ENCODE measurements at regions not wholly inside any gene's neighbourhood (a gene's known extent, or its start where the extent isn't known, plus 50 kb on each side); places are given as distances from the start of the nearest gene placed in this dataset.
"Not testable (repeated sequence)": the region's sequence is repeated elsewhere in the genome, so short reads cannot be mapped to it uniquely, and the experiment has no call there.

DNA sequence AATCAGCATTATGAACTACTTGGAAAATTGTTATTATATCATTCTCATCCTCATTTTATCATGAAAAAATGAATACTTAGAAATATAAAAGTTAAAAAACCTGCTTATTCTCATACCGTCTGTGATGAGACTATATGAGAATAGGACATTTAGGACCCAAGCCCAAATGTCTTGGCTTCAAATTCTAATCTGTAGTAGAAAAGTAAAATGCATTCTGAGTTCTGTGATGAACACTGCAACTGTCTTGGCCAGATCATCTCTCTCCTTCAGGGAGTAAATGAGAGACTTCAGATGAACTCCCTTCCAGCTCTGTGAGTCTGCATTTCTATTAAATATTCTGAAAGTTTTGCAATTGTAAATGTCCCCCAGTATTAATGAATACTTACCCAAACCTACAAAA, 940.7 kb upstream of the KLHL29 start:
- DNase-seq (ENCODE audit: low read depth in 3 of 3, low spot score in 1 of 3) = no peak

DNA sequence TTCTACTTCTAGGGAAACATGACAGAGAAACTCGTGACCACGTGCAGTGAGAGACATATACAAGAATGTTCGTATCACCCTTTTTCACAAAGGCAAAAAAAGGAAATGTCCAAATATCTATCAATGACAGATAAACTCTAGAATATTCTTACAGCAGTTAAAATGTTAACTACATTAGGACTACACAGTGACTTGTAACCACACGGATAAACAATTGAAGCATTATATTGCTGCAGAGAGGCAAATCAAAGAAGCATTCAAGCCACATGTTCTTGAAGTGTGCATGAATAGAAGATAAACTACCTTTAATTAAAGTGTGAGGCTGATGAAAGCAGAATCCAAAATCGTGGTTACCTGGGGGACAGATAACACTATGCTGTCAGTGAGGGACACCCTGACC, 935.3 kb upstream of the KLHL29 start:
- DNase-seq (ENCODE audit: low read depth in 3 of 3, low spot score in 1 of 3) = no peak

DNA sequence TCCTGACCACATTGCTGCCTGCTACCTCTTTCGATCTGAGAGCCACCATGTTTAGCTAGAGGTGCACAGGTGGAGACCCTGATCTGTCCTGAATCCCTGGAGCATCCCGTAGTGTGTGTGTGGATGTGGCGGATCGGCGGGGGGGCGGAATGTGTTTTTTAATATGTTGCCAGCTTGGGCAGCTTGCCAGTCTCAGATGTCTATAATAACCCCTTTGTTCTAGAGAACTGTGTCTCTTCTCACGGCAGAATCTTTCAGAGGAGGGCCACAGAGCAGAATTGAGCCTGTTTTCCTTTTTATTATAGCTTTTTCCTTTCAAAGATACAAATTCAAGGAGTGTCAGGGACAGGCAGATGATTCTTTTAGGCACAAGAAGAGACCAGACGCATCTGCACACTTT, 934.1 kb upstream of the KLHL29 start:
- DNase-seq (ENCODE audit: low read depth in 3 of 3, low spot score in 1 of 3) = no peak

DNA sequence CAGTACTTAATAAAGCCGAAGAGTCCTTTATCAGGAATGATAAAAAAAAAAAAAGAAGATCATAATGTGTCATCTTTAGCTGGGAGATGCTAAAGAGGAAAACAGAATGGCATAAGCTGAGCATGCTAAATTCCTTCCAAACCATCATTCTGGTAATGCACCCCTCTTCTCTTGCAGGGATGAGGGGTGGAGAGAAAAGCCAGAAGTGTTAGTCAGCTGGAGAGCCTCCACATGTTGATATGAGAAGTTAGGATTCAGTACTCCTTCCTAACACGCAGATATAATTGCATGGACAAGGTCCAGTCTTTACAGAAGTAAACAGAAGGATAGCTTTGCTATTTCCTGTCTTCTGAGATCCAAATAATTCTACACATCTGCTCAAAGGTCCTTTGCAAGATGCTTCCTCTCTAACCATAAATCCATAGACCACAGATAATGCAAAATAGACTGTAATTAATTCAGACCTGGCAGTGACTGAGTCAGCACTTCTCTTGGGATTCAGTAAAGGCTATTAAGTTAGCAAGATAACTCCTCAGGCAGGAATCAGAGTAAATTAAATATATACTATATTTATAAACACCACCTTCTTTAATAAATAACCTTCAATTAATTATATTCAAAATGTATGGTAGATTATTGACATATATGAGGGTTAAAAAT, 930.0 kb upstream of the KLHL29 start:
- DNase-seq (ENCODE audit: low read depth in 3 of 3, low spot score in 1 of 3) = no peak

DNA sequence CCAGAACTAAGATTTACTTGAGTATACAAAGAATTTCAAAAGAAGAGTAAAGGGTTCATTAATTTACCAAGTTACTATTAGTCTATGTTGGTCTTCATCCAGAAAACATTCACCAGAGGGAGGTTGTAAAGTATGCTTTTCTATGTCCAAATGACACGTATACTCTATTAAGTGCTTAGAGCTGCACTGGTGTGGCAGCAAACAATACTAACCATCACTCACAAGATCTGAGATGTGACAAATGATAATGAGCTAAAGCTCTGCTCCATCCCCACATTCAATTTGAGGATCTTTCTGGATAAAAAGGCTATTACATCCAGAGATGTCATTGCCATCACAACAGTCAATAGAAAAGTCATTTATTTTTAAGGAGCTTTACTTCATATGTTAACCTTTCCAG, 926.5 kb upstream of the KLHL29 start:
- DNase-seq (ENCODE audit: low read depth in 3 of 3, low spot score in 1 of 3) = no peak

DNA sequence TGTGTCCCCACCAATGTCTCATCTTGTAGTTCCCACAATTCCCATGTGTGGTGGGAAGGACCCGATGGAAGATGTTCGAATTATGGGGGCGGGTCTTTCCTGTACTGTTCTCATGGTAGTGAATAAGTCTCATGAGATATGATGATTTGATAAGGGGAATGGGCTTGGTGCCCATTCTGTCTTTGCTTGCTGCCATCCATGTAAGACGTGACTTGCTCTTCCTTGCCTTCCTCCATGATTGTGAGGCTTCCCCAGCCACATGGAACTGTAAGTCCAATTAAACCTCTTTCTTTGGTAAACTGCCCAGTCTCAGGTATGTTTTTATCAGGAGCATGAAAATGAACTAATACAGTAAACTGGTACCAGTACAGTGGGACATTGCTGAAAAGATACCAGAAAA, 909.9 kb upstream of the KLHL29 start:
- DNase-seq (ENCODE audit: low read depth in 3 of 3, low spot score in 1 of 3) = not testable (repeated sequence)

DNA sequence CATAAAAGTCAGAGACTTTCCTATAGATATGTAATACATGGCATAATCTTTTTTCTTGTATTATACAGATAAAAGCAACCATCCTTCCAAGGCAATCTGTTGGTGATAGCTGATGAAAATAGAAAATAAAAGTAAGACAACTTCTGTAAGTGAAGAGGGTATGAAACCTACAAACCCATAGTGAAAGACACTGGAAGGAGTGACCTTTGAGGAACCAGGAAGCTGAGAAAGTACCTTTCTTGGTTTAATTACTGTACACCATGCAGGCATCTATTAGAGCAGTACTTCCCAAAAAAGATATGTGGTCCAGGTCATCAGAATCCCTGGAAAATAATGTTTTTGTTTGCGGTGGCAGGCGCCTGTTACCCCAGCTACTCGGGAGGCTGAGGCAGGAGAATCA, 906.6 kb upstream of the KLHL29 start:
- no peak for DNase-seq (ENCODE audit: low read depth in 3 of 3, low spot score in 1 of 3)

DNA sequence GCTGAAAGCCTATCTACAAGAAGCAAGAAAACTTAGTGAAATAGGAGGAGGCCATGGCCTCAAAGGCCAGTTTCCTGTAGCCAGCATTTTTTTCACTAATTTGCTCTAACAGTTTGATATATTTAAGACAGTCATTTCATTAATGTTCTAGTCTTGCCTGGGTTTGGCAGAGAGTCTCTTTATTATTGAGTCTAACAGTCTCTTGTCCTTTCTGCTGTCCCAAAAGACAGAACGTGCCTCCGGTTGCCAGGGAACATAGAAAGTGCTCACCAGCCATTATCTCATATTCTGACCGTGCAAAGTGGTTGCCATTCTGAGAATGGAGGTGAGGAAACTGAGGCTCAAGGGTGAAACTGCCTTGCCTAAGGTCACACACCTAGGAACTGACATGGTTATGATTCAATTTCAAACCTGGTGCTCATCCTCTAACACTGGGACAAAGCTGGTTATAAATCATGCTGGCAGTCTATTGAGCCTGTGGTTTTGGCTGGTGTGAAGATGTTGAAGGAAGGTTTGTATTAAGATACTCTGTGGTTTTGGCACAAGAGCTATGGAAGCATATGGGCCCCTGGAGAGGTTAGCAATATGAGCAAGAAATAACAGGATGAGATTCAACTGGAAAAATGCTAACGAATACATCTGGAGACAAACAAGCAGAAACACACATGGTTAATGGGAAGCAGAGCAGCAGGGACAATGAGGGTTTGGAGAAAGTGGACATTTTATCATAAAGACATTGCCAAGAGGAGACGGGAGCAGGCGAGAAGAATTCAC, 903.3 kb upstream of the KLHL29 start:
- no peak for DNase-seq (ENCODE audit: low read depth in 3 of 3, low spot score in 1 of 3)

DNA sequence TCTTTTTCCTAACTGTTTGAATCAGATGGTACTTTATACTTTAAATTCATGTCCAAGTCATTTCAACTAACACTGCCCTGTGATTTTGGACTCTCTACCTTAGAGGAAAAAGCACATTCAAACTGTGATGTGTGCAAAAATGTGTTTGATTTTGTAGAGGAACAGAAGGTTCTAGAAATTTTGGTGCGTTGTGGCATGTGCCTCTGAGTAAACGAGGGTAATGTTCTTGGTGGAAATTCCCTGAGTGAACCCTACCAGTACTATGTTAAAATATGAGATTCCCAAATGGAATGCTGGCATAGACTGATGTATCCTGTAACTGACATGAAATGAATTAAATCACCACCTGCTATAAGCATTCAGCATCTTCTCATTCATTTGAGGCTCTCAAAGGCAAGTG, 901.9 kb upstream of the KLHL29 start:
- DNase-seq (ENCODE audit: low read depth in 3 of 3, low spot score in 1 of 3) = no peak

DNA sequence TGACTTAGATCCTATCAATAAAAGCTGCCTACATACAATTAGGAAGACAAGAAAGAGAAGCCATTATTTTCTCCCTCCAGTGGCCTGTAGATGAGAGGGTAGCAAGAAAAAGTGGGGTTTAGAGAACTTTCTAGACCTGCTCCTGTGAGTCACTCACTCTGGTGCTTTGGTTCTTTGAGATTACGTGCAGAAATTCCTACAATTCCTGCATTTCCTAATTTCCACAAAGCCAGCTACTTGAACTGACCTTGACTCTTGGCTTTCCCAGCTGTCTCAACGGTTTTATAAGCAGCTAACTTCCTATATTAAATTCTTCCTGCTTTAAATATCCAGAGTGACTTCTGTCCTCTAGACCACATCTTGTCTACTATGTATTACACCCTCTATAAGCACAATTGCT, 899.5 kb upstream of the KLHL29 start:
- no peak for DNase-seq (ENCODE audit: low read depth in 3 of 3, low spot score in 1 of 3)

DNA sequence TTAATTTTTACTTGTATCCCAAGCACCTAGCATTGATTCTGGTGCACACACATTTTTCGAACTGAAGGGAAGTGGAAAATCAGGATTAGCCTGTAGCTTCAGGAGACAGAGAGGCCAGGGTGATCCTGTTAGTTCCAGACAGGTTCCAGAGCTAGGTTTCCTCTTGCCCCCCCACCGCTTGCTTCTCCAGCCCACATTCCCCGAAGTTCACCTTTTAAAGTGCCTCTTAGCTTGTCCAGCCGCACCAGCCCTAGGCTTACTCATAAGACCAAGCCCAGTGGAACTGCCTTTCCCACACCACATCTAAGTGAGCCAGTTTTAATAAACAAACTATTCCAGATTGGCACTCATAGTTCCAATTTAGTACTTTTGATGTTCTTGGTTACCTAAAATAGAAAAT, 898.6 kb upstream of the KLHL29 start:
- DNase-seq (ENCODE audit: low read depth in 3 of 3, low spot score in 1 of 3) = no peak

DNA sequence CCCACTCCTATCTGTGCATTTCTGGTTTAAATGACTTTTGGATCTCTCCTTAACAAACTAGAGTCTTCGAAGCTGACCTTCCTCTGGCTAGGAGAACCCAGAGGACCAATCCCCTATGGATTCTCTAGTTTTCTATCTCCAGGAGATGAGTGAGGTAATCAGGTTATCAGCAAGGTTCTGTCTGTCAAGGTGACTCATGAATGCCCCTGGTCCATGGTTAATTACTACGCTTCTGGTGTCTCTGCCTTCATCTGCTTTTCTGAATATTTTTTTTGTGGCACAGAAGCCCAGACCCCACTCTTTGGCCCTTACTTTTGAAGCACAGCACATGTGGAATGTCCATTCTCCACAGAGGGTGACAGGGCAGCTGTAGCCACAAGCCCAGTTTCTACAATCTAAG, 897.9 kb upstream of the KLHL29 start:
- no peak for DNase-seq (ENCODE audit: low read depth in 3 of 3, low spot score in 1 of 3)

DNA sequence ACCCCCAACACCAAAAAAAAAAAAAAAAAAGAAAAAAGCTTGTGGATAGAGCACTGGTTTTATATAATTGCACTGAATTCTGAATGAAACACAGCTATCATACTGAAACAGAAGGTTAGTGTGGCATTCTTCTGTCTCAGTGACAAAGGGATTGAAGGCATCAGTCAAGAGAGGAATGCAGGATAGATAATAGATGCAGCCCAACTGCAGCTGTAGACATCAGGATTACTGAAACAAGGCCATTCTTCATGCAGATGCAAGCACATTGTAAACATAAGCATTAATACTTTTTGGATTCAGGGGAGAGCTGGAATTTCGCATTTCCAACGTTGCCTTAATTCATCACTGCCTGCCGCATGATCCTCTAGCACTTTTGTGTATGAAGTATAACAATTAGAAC, 897.4 kb upstream of the KLHL29 start:
- DNase-seq (ENCODE audit: low read depth in 3 of 3, low spot score in 1 of 3) = no peak

DNA sequence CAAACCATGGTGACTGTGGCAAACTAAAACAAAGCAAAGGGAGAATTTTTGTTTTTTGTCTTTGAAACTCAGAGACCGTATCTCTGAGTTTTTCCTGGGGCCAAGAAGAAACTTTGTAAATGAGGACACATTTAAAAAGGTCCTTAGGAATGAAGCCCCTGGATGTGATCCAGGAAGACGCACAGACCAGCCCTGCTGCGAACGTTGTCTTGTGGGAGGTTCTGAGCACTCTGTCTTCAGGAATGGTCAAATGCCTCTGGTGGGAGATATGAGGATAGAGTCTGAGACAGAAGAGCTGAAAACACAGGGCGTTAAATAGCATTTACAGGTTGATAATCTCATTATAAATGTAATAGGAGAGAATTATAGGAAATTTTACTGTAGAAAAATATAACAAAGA, 893.5 kb upstream of the KLHL29 start:
- no peak for DNase-seq (ENCODE audit: low read depth in 3 of 3, low spot score in 1 of 3)

DNA sequence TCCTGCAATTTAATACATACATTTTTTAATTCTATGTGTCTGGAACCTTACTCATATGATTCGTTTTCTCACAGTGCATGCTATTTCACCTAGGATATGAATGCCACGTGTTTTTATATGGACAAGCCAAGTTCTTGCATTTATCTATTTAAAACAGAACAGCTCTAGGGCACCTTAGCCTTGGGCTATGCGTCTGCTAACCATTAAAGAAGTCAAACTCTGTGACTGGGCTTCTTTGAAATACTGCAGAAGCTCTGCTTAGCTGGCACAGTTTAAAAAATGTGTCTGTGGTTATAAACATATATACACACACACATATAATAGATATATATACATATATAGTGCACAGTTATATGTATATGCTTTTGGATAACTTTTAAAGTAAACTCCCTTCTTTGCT, 890.8 kb upstream of the KLHL29 start:
- DNase-seq (ENCODE audit: low read depth in 3 of 3, low spot score in 1 of 3) = no peak

DNA sequence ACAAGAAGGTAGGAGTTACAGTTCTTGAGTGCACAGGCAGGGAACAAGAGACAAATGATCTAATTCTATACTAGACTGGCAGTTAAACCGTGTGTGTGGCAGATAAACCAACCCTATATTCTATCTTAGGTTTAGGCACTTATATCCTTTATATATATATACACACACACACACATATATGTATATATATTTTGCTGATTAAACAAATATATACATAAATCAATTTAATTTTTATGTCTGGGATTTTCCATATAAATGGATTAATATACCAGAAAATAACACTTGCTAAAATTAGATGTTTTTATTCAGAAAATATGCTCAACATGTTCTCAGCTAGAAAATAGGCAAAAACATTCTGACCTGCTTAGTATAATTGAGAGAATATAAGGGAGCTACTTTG, 887.9 kb upstream of the KLHL29 start:
- no peak for DNase-seq (ENCODE audit: low read depth in 3 of 3, low spot score in 1 of 3)

DNA sequence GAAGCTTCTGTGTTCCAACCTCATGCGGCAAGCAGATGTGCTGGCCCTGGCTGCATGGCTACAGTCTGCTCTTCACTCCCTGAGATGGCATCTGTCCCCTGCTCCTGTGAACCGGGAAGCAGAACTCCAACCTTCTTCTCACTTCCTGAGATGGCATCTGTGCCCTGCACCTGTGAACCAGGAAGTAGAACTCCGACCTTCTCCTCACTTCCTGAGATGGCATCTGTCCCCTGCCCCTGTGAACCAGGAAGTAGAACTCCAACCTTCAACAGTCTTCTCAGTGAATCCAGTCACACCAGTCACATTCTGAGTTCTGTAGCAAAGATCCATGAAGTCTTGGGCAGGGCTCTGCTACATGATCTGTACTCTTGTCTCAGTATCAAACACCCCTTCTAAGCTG, 887.2 kb upstream of the KLHL29 start:
- DNase-seq (ENCODE audit: low read depth in 3 of 3, low spot score in 1 of 3) = no peak

DNA sequence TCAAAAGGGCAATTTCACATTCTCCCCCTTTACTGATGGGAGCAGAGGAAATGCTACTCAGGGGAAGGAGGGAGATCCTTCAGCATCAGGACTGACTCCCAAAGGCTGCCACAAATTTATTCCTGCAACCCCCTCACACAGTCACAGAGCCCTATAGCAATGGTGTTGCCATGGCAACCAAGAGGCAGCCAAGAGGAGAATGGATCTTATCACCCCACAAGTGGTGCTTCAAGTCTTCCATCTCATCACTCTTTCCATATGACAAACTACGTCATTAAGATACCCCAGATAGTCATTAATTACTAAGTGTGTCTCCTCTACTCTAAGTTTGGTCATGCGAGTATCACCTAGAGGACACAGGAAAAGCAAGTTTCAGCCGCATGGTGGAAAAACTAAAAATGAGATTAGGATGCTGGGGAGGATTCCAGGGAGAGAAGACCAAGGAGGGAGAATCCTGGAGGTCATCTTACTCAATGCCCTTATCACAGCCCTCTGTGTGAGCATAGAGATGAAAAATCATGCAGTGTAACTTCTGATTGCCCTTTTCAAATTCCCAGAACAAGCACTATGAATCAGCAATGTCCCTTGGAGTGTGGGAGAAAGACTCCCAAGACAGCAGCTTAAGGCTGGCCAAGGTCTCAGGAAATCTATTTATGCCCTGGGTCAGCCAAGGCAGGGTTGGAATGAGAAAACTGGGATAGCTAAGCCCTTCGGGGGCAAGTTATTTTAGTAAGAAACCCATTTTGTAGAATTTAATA, 885.7 kb upstream of the KLHL29 start:
- DNase-seq (ENCODE audit: low read depth in 3 of 3, low spot score in 1 of 3) = no peak

DNA sequence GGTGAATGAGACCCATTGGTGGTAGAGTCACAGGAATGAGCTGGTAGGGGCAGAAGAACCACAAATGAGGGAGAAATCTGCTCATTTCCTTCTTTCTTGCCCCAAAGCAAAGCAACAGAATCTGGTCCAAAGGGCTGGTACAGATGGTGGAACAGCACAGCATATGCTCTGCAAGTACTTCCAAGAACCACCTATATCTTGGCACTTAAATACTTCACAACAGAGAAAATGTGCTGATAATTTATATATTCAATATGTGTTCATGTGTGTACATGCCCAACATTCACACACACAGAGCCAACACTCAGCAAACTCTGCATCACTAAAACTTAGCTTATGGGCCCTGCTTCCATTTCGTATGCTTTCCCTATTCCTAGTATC, 884.4 kb upstream of the KLHL29 start:
- no peak for DNase-seq (ENCODE audit: low read depth in 3 of 3, low spot score in 1 of 3)

DNA sequence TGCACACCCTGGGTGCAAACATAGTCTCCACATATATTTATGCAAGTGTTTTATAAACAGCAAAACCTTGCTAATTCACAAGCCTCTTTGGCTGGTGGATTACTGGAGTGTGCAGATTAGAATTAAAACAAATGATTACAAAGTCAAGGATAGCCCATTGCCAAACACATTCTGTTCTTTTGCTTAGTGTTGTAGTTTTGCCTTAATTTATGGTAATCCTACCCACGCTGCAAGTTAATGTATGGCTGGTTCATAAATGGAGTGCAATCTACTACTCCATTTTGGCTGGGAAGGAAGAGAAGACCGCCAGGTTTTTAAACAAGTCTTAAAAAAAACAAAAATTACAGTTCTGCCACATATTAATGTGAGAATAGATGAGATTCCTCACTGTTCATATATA, 883.1 kb upstream of the KLHL29 start:
- no peak for DNase-seq (ENCODE audit: low read depth in 3 of 3, low spot score in 1 of 3)

DNA sequence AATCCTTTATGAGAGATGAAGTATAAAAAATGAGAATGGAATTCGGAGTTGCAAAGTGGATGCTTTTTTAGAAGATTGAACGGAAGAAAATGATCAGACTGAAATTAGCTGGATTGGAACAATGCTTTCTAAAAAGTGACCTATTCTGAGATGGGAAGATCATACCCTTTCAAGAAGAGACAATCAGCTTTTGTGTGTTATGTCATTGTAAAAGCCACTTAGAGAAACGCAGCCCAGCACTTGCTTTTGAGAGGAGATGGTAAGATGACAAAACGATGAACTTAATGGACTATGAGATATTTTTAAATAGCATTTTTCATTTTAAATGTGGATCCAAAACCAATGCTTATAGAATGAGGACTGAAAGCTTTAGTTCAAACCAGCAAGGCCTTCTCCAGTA, 871.4 kb upstream of the KLHL29 start:
- DNase-seq (ENCODE audit: low read depth in 3 of 3, low spot score in 1 of 3) = no peak

DNA sequence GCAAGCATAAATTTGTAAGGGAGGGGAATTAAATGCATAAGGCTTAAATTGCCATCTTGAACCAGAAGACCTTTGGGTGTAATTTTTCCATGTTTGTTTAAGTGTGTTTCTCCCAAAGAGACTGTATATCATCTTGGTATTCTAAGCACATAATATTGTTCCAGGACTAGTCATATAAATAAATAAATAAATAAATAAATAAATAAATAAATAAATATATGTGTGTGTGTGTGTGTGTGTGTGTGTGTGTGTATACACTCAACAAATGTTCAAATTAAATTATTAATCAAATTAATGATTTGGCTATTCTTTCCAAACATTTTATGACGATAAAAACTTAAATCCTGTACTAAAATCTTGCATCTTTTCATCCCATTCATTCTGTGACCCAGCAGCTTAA, 867.8 kb upstream of the KLHL29 start:
- no peak for DNase-seq (ENCODE audit: low read depth in 3 of 3, low spot score in 1 of 3)

Measured in stimulated activated CD4-positive, alpha-beta T cell treated with anti-CD3 and anti-CD28 coated beads, TNF-alpha, amount 100 ng/mL, for 1 hour (primary cell).